NCI-H1930 (cell line): ENCODE measurements at regions not wholly inside any gene's neighbourhood (a gene's known extent, or its start where the extent isn't known, plus 50 kb on each side); places are given as distances from the start of the nearest gene placed in this dataset.

ENCODE experiments used
- DNase-seq, 2 experiments: peaks; one replicate each; lab custom pipeline; 2025; lab: John Stamatoyannopoulos, UW

DNA sequence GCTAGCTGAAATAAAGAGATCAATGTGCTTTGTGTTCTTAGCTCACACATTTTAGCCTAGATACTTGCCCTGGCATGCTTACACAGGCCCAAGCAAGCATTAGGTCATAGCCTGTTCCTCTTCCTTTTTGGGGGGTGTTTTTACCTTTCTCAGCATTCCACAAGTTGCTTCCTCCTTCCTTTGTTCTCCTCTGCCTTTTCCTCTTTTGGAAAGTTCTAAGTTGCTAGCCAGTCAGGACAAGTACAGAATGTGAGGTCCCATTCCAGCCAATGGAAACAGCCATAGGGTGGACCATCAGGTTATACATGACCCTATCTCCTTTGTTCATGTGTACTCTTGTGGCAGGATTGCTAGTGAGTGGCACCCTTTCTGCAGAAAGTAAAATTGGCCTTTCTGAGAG, 154.9 kb downstream of the RASSF9 start:
- DNase-seq, result no peak

DNA sequence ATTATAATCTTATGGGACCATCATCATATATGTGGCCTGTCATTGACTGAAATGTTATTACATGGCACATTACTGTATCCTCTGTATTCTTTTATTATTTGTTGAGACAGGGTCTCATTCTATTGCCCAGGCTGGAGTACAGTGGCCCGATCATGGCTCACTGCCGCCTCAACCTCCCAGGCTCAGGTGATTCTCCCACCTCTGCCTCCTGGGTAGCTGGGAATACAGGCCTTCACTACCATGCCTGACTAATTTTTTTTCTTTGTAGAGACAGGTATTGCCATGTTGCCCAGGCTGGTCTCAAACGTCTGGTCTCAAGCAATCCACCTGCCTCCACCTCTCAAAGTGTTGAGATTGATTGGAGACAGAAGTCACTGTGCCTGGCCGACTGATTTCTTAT, 153.2 kb downstream of the RASSF9 start:
- DNase-seq, result no peak

DNA sequence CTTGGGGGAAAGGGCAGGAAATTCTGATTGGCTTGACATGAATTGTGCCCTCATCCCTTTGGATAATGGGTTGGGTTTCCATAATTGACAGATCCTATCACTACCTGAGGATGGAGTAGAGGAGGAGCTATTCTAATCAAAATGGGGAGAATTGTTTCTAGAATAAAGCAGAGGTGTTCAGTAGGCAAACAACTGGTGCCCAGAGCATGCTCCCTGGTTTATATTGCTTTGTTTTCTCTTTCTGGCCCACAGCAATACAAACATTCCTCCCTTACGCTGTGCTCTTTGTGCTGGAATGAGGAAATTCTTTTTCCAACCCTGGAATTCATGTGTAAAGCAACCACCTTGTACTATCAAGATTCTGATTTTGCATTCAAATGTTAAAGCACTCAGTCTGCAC, 147.4 kb downstream of the RASSF9 start:
- no peak for DNase-seq

DNA sequence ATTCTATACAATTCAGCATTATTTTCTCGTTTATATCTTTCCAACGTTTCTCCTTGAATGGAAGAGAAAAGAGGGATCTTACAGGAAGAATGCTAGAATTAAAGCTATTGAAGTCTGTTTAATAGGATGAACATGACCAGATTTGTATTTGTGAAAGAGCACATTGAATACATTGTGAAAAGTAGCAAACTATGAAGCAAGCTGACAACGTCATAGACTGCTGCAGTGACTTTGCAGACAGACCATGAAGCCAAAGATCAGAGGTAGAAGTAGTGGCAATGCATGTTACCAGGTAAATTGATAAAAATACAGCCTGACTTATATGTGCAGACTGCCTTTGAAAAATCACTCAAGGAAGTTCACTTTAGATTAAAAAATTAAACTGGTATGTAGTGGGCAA, 146.1 kb downstream of the RASSF9 start:
- no peak for DNase-seq

DNA sequence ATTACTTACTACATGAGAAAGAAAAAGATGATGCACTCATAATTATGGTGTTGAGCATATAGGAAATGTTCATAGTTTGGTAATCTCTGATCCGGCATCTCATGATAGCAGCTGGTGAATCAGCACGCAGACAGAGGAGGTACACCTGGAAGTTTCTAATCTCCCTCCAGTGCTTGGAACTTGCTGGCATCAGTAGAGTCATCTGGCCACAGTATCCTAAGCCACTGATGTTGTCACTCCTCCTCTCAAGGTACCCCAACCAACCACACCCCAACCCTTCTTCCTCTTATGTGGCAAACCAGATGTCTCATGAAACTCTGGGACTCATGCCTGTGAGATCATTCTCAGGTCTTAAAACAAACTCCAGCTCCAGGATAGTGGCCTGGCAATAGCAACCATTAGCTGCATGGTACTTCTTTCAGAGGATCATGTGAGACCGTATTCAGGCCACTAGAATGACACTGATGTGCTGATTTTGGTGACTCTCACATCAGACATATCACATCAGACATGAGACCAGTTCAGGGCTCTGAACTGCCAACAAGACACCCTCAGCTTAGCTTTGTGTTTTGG, 143.0 kb downstream of the RASSF9 start:
- no peak for DNase-seq

DNA sequence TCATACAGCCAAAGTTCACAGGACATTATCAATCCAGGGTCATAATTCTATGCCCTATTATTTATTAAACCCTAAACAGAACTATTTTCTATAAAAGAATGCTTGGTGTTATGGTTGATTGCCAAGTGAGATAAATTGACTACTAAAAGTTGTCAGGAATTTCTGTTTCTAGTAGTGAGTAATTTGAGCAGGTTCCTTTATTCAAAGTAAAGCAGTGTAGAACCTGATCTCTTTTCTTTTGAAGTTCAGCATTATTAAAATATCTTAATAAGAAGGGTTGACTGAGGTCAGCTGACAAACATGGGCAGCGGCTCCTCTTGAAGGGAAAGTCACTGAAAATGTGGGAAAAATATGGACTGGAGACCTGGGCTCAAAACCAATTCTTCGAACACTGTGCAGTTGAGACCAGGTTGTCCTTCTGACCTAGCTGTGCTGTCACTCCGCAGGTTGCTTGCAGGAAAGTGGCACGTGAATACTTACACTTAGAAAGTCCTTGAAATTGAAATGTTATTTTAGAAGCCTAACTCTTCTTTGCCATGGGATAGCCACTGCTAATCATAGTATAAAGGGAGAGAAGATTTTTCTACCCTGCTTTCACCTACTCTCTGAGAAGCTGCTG, 141.0 kb downstream of the RASSF9 start:
- no peak for DNase-seq

DNA sequence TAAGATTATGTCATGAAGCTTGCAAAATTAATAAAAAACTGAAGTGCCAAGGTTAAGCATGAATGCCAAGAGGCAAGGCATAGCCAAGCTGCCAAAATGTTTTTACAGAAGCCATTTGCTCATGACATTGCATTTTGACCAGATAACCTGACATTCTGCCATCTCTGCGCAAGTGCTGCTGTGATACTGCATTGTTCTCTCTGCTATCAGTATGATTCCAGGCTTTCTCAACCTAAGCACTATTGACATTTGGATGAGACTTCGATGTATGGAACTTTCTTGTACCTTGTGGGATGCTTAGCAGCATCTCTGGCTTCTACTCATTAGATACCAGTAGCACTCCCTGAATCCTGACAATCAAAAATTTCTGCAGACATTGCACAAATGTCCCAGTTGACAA, 139.2 kb downstream of the RASSF9 start:
- DNase-seq, result no peak

DNA sequence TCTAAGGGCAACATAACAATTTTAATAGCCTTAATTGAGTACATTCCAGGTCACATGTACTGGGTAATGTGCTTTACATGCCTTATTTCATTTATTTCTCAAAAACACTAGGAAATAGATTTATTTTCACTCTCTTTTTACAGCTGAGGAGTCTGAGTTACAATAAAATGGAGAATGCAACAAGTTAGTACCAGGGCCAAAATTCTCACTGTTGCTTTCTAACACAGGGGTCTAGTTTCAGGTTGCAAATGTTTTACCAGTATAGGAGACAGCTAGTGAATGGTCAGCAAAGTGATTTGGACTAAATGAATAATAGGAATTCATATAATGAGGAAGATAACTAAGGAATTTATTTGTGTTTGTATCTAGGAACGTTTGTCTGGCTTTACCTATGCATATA, 137.3 kb downstream of the RASSF9 start:
- no peak for DNase-seq

DNA sequence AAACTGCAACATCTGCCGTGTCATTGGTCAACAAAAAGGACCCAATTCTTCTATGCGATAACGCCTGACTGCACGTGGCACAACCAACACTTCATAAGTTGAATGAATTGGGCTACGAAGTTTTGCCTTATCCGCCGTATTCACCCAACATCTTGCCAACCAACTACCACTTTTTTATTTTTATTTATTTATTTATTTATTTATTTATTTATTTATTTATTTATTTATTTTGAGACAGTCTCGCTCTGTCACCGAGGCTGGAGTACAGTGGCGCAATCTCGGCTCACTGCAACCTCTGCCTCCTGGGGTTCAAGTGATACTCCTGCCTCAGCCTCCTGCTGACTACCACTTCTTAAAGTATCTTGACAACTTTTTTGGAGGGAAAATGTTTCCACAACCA, 127.4 kb downstream of the RASSF9 start:
- no peak for DNase-seq

DNA sequence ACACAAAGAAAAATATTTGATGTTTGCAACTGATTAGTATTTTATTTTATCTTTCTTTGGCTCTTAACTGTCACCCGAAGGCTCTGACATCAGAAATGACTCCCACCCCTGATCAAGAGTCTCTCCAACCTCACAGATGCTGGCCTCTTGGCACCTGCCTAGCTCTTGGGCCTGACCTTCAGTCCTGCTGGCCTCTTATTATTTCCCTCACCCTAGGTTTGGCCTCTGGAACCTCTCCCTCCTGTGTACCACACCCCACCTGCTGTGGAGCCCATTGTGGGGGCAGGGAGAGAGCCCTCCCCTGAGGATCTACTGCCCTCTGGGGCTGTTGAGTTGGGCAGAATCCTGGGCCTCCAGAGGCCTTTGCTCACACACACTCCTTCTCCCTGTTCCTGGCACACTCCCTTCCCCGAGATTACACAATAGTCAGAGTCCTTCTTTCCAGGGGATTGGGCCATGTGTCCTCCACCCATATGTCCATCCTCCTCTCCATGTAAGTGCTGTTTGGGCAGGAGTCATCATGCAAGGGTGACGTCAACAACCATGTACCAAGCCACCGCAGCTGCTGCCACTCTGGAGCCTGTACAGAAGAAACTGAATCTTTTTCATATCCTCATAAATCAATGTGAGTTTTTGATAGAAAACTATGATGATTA, 124.3 kb downstream of the RASSF9 start:
- no peak for DNase-seq

DNA sequence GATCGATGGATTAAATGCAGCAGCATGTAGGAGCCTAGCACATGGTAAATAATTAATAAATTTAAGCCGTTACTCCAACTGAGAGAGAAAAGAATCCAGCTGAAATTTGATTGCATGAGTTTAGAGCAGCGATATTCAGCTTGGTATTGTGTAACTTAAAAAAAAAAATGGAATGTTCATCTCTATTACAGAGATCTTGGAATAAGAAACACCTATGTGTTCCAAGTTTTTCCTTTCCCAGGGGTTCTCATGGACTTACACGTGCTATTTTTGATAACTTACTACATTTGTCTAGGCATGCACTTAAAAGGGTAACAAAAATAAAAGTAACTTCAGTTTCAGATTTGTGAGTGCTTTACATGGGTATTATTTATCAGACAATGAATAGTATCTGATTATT, 122.8 kb downstream of the RASSF9 start:
- no peak for DNase-seq

DNA sequence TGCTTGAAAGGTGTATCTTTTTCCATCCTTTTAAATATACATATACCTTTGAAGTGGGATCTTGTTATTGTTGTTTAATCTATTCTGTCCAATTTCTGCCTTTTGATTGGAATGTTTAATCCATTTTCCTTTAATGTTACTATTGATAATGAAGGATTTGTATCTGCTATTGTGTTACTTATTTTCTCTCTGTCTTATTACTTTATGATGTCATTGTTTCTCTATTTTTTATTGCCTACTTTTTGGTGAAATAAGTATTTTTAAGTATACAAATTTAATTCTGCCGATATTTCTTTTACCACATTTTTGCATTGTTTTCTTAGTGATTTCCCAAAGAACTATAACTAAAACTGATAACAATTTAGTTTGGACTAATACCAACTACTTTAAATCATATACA, 121.8 kb downstream of the RASSF9 start:
- DNase-seq, result no peak

DNA sequence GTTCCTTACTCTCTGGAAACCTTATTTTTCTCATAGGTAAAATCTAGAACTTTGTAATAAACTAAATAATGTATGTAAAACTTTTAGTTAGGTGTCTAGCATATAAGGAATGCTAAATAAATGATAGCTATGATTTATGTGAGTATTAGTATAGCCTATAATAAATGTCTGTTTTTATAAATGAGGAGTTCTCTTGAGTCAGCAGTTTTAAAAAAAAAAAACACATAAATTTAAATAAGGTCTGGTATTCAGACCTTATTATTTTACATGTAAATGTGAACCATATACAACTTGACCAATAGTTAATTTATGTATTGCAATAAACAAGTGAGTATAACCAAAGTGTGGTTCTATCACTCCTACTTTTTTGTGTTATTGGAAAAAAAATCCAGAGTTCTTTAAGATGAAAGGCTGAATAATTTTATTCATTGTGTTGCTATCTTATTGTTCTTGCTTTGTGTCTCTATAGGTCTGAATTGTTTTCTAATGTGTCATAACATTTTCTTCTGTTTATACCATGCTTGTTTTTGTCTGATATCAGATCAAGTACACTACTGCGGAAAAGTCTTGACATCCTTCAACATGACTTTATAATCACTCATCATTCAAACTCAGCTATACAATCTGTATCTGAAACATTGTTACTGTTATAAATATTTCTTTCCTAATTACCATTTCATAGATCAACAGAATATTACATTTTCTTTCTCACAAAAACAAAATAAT, 115.7 kb downstream of the RASSF9 start:
- no peak for DNase-seq

DNA sequence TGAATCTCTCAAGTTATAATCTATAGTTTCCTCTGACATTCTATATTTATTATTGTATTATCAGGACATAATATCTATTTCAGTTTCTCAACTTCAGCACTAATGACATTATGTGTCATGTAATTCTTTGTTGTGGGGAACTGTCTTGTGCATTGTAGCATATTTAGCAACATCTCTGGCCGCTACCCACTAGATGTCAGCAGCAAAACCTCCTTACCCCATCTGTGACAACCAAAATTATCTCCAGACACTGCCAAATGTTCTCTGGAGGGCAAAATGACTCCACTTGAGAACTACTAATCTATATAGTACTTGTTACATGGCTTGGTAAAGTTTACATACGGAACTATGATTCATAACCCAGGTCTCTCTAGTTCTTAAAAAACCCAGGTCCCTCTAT, 110.2 kb downstream of the RASSF9 start:
- no peak for DNase-seq

DNA sequence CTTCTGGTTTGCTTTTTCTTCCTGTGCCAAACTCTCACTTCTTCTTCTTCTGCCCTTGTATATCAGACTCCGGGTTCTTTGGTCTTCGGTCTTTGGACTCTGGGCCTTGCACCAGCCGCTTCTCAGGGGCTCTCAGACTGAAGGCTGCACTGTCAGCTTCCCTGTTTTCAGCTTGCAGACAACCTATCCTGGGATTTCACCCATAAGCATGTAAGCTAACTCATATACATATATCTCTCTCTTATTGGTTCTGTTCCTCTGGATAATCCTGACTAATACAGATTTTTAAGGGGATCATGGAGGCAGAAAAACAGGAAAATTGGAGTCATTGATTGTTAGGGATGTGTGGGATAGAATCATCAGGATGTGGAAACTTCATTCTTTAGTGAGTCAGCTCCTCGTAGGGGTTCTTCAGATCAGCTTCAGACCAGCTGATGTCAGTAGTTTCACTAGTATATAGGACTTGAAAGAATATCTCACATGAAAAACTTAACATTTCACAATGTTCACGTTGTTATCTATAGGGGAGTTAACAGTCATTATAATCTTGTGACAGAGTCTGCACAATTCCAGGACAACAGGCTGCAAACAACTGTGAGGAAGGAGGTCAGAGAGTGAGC, 102.9 kb downstream of the RASSF9 start:
- DNase-seq, result no peak

DNA sequence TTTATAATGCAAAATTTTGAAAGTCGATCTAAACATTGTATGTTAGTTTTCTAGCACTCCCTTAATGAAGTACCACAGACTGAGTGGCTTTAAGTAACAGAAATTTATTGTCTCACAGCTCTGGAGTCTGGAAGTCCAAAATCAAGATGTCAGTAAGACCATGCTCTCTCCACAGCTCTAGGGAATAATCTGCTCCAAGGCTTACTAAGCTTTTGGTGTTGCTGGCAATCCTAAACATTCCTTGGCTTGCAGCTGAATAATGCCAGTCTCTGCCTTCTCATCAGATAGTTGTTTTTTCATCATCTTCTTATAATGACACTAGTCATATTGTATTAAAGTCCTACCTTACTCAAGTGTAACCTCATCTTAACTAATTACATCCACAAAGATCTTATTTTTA, 102.2 kb downstream of the RASSF9 start:
- DNase-seq, result no peak

DNA sequence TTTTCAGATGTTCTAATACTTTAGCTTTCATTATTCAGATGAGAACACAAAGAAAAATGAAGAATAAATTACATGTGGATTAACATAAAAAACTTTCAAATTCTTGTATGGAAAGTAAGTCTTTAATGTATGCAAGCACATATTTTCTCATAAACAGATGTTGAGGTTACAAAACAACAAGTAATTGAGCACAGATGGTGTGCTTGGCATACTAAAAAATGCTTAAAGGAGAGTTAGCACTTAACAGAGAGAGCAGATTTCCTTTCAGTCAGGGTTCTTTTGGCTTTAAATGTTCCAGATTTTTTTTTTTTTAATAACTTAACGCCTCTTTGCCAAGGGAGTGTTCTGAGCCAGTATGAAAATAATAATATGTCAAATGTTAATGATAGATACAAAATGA, 96.0 kb downstream of the RASSF9 start:
- DNase-seq, result no peak

DNA sequence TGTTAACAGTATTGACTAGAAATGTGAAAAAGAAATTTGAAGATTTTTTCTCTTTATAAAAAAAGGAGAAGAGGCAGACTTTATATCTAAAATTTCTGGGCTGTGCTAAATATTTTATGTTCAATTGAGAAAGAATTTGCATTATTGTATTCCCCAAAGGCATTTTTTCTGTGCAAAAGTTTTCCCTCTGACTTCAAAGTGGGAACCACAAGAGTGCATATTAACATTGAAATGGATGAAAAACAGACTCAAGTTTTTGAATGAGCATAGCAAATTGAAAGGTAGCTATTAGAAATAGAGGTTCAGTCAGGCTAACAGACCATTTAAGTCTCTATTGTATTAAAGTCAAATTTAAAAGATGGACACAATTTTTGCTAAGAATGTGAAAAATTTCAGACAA, 95.2 kb downstream of the RASSF9 start:
- DNase-seq, result no peak

DNA sequence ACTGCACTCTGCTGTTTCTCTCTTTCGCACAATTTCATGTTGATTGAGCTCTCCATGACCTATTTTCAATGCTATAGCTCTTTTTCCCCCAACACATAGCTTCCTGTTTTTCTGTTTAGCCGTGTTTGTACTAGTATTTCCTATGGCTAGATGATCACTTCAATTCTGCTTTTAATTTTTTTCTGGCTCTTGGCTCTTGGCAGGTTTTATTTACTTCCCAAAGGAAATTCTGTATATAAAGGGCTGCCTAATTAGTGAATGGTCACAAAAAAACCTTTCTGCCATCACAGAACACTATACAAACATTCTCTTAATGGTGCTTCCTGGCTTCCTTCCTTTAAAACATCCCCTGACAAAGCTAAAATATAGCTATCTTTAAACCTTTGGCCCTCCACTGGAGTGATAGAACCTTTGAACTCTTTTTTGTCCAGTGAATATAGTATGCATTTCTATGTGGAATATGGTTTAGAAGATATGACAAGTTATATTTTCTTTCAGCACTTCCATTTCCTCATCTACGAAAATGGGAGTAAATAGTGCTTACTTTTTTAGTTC, 88.2 kb downstream of the RASSF9 start:
- DNase-seq, result no peak
